ENCODE measurements at regions not wholly inside any gene's neighbourhood (a gene's known extent, or its start where the extent isn't known, plus 50 kb on each side); places are given as distances from the start of the nearest gene placed in this dataset.

DNA sequence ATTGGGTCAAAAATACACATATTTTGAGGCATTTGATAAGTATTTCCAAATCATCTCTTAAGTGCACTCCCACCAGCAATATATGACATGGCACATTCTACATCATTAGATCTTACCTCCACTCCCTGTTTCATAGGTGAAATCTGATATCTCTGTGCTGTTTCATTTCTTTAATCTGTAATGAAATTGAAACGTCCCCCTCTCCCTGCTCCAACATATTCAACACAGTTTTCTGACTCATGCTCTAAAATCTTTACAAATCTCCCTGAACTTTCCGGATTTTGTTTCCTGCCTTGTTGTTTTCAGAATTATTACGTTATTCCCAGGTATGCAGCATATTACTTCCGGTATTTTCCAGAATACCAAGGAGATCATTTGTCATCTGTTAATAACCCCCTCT lies 66.1 kb upstream of the AKT3 start:
- DNase-seq (ENCODE audit: low spot score): no peak

DNA sequence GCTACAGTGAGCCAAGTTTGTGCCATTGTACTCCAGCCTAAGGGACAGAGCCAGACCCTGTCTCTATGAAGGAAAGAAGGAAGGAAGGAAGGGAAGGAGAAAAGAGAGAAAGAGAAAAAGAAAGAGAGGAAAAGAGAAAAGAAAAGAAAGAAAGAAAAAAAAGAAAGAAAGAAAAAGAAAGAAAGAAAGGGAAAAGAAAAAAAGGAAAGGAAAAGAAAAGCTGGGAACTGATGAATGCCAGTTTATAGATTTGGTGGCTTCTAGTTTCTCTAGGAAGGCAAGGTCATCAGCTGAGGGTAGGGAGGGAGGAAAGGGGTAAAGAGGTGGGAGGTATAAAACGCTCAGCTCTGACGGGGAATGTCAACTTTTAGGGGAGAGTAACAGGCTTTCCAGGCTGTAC lies 62.3 kb upstream of the AKT3 start:
- DNase-seq (ENCODE audit: low spot score): no peak

DNA sequence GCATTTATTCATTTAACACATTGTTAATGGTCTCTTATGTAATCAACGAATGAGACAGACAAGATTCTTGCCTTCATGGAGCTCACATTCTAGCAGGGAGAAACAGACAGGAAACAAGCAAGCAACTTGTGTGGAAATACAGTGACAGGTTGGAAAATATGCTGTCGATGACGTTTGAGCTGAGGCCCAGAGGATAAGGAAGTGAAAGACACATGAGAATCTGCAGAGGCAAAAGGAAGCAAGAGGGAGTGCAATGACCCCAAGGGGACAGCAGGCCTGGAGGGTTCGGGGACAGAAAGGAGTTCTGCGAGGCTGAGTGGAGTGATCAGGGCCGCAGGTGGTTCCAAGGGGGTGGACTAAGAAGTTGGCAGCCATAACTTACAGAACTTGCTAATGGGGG lies 60.6 kb upstream of the AKT3 start:
- DNase-seq (ENCODE audit: low spot score): no peak

DNA sequence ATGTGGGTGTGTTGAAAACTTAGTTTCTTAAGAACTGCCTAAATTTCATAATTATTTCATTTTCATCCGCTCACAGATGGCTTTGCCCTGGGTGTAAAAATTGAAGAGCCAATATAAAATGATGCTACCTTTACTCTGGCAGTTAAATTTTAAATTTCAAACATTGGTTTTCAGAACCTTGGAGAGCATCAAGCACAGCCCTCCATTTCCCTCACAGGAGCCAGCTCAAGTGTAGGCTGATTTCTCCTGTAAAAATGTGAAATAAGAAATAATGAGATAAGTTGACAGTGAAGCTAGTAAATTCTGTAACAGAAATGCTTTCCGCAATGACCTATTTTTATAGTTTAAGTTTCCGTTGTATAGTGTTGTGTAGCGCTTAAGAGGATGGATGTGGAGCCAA lies 53.9 kb upstream of the AKT3 start:
- no peak for DNase-seq (ENCODE audit: low spot score)

DNA sequence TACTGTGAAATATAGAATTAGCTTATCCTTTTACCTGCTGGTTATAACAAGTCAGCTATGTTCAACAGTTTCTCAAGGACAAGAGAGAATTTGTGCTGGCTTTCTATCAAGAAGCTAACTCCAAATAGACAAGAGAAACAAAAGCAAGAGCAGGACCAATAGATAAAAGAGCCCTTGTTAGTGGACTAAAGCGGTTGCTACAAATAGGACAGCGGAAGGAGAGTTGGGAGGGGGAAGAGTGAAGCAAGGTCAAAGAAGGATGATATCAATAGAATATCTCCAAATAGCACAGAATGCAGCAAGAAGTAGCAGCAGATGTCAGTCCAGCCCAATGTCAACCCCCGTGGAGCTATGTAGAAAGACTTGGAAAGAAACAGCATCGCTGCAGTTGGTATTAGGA lies 53.0 kb upstream of the AKT3 start:
- no peak for DNase-seq (ENCODE audit: low spot score)

DNA sequence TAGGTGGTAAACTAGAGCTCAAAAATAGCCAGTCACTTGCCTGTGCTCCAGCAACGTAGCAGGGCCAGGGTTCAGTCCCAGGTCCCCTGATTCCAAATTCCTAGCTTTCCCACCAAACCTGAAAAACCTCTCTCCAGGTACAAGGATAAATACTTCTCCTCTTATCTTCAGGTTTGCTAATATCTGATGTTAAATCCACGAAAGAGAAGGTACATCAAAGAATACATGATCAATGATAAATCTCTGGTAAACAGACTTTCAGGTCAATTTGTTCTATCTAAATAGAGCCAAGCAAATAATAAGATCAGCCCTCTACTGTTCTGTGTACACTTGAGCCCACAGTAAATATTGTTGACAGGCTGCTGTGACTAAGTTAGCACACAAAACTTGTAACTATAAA lies 52.1 kb upstream of the AKT3 start:
- DNase-seq (ENCODE audit: low spot score): no peak

Data from CD4-positive, alpha-beta T cell treated with Interleukin-15 for 4 hours (primary cell).